WTC11 (cell line): ENCODE measurements at regions not wholly inside any gene's neighbourhood (a gene's known extent, or its start where the extent isn't known, plus 50 kb on each side); places are given as distances from the start of the nearest gene placed in this dataset.

ENCODE experiments used
- ATAC-seq: fragments of 200-7000 bp; cut with Tn5 transposase; 2 replicates; pipeline ENCODE4 v1.10.0; 2021; ENCODE audit warnings: mild to moderate bottlenecking, moderate library complexity
- CTCF ChIA-PET: fragments of 300-600 bp; sonication (Branson Sonifier 250); formaldehyde crosslinking; loops from one replicate; lab custom pipeline; 2021; ENCODE audit warnings: antibody characterized with exemption; lab: Charles Lee
- POLR2A ChIA-PET: fragments of 350-600 bp; sonication (Branson Sonifier 250); formaldehyde crosslinking; loops from one replicate; lab custom pipeline; 2021; ENCODE audit warnings: antibody characterized with exemption; lab: Charles Lee
- DNase-seq: peaks from one replicate; pipeline ENCODE4 v3.0.0; 2021; ENCODE audit warnings: low spot score
- H3K27ac Mint-ChIP-seq: 2 replicates; pipeline ENCODE4 v1.8.0; 2021; ENCODE audit warnings: mixed read lengths
- H3K27me3 Mint-ChIP-seq: 2 replicates; pipeline ENCODE4 v1.8.0; 2021; ENCODE audit warnings: low read depth, mild to moderate bottlenecking, moderate library complexity, mixed read lengths
- H3K36me3 Mint-ChIP-seq: 2 replicates; pipeline ENCODE4 v1.8.0; 2021; ENCODE audit warnings: mixed read lengths
- H3K4me1 Mint-ChIP-seq: 2 replicates; pipeline ENCODE4 v1.8.0; 2022; ENCODE audit warnings: mixed read lengths
- H3K4me3 Mint-ChIP-seq: 2 replicates; pipeline ENCODE4 v1.8.0; 2021; ENCODE audit warnings: mild to moderate bottlenecking, moderate library complexity, mixed read lengths
- H3K9me3 Mint-ChIP-seq: 2 replicates; pipeline ENCODE4 v1.8.0; 2021; ENCODE audit warnings: mixed read lengths
- AFF4 ChIP-seq: sonication (generic); formaldehyde crosslinking; IDR thresholded peaks from 2 replicates; pipeline ENCODE4 v1.8.1; 2023; ENCODE audit warnings: mild to moderate bottlenecking, missing genetic modification reagents, borderline replicate concordance
- CTCF ChIP-seq: fragments of 200-600 bp; IDR thresholded peaks from 2 replicates; pipeline ENCODE4 v1.8.0; 2022; ENCODE audit warnings: antibody characterized with exemption
- E2F1 ChIP-seq: sonication (generic); formaldehyde crosslinking; IDR thresholded peaks from 2 replicates; pipeline ENCODE4 v1.8.0; 2022; ENCODE audit warnings: mild to moderate bottlenecking, missing genetic modification reagents
- ELF4 ChIP-seq: sonication (generic); formaldehyde crosslinking; IDR thresholded peaks from 2 replicates; pipeline ENCODE4 v1.8.1; 2022; ENCODE audit warnings: low read depth, mild to moderate bottlenecking, moderate library complexity, missing genetic modification reagents
- ERG ChIP-seq: fragments of 250-450 bp; sonication (Bioruptor Pico); IDR thresholded peaks from 2 replicates; pipeline ENCODE4 v1.8.0; 2021; ENCODE audit warnings: mild to moderate bottlenecking
- GRHL2 ChIP-seq: fragments of 250-450 bp; sonication (Bioruptor Pico); IDR thresholded peaks from 2 replicates; pipeline ENCODE4 v1.8.0; 2022; ENCODE audit warnings: mild to moderate bottlenecking, moderate library complexity; ENCODE audit not compliant: insufficient replicate concordance, severe bottlenecking
- JAZF1 ChIP-seq: fragments of 250-450 bp; sonication (Bioruptor Pico); IDR thresholded peaks from 2 replicates; pipeline ENCODE4 v1.9.0; 2021; ENCODE audit warnings: moderate library complexity, mild to moderate bottlenecking, inconsistent platforms
- MLX ChIP-seq: sonication (generic); formaldehyde crosslinking; IDR thresholded peaks from 2 replicates; pipeline ENCODE4 v1.8.1; 2023; ENCODE audit warnings: mild to moderate bottlenecking, missing genetic modification reagents, moderate library complexity
- NFATC4 ChIP-seq: fragments of 250-450 bp; sonication (Bioruptor Pico); IDR thresholded peaks from 2 replicates; pipeline ENCODE4 v1.9.0; 2021; ENCODE audit warnings: mild to moderate bottlenecking
- NR3C1 ChIP-seq: sonication (generic); formaldehyde crosslinking; conservative IDR thresholded peaks from 2 replicates; pipeline ENCODE4 v1.8.1; 2023; ENCODE audit warnings: low read depth, mild to moderate bottlenecking, missing genetic modification reagents
- SMAD4 ChIP-seq: sonication (generic); formaldehyde crosslinking; IDR thresholded peaks from 2 replicates; pipeline ENCODE4 v1.8.0; 2022; ENCODE audit warnings: mild to moderate bottlenecking, missing genetic modification reagents
- SP1 ChIP-seq: sonication (generic); formaldehyde crosslinking; conservative IDR thresholded peaks from 2 replicates; pipeline ENCODE4 v1.8.1; 2022; ENCODE audit warnings: missing genetic modification reagents
- TEAD4 ChIP-seq: sonication (generic); formaldehyde crosslinking; IDR thresholded peaks from 2 replicates; pipeline ENCODE4 v1.8.0; 2022; ENCODE audit warnings: mild to moderate bottlenecking, missing genetic modification reagents
- USF2 ChIP-seq: sonication (generic); formaldehyde crosslinking; IDR thresholded peaks from 2 replicates; pipeline ENCODE4 v1.8.1; 2023; ENCODE audit warnings: mild to moderate bottlenecking, missing genetic modification reagents, moderate library complexity
- ZNF121 ChIP-seq: sonication (generic); formaldehyde crosslinking; IDR thresholded peaks from 2 replicates; pipeline ENCODE4 v1.8.0; 2023; ENCODE audit warnings: missing genetic modification reagents
- ZNF138 ChIP-seq: sonication (generic); formaldehyde crosslinking; conservative IDR thresholded peaks from 2 replicates; pipeline ENCODE4 v1.8.1; 2022; ENCODE audit warnings: mild to moderate bottlenecking, moderate library complexity, missing genetic modification reagents
- ZNF512 ChIP-seq: sonication (generic); formaldehyde crosslinking; IDR thresholded peaks from 2 replicates; pipeline ENCODE4 v1.8.1; 2022; ENCODE audit warnings: missing genetic modification reagents, borderline replicate concordance
- ZNF671 ChIP-seq: fragments of 250-450 bp; sonication (Bioruptor Pico); IDR thresholded peaks from 2 replicates; pipeline ENCODE4 v1.8.0; 2021; ENCODE audit warnings: mild to moderate bottlenecking
- ZSCAN18 ChIP-seq: fragments of 250-450 bp; sonication (Bioruptor Pico); IDR thresholded peaks from 2 replicates; pipeline ENCODE4 v2.1.2; 2022; ENCODE audit warnings: mild to moderate bottlenecking, moderate library complexity

GRCh38 chr10:8295311-8295710 is 240.8 kb downstream of the GATA3 start:
- Mint-ChIP-seq H3K9me3 (no peaks in the 10 kb centered on the region), H3K4me3 (no peak overlapping the region; the same call in 1 of the 2 replicates), H3K27ac (no peak overlapping the region), H3K36me3 (no peaks in the 10 kb centered on the region), H3K27me3 (peaks cover 31% of the 10 kb centered on the region), H3K4me1 (peaks cover 15% of the 10 kb centered on the region)
- ATAC-seq (no peak), DNase-seq (no peak)
- CTCF ChIA-PET: no interaction called here
- TF ChIP-seq SMAD4 (CRISPR knock-in tag) (no peak), JAZF1 (CRISPR knock-in tag) (no peak), ZNF512 (CRISPR knock-in tag) (peak; percentile 97), ZNF138 (no peak)
- POLR2A ChIA-PET: no interaction called here

GRCh38 chr10:8296090-8296733 is 241.7 kb downstream of the GATA3 start:
- H3K4me3 Mint-ChIP-seq: peak overlapping the region; percentile 67
- ChIA-PET CTCF (no interaction called here), POLR2A (no interaction called here)
- H3K4me1 Mint-ChIP-seq: peaks cover 18% of the 10 kb centered on the region
- DNase-seq (peak; percentile 52), ATAC-seq (peak; percentile 89)
- H3K9me3 Mint-ChIP-seq: no peaks in the 10 kb centered on the region
- no peaks in the 10 kb centered on the region for H3K36me3 Mint-ChIP-seq
- no peak overlapping the region for H3K27ac Mint-ChIP-seq
- H3K27me3 Mint-ChIP-seq: peaks cover 31% of the 10 kb centered on the region
- TF ChIP-seq ZNF512 (CRISPR knock-in tag): 0 out of 2 replicates have a peak, but pooled peaks have one; percentile 26
- no peak for TF ChIP-seq ERG
- no peak for TF ChIP-seq GRHL2
- TF ChIP-seq CTCF: no peak
- TF ChIP-seq USF2 (CRISPR knock-in tag): peak; percentile 77
- no peak for TF ChIP-seq ZSCAN18 (CRISPR knock-in tag)
- no peak for TF ChIP-seq MLX (CRISPR knock-in tag)
- TF ChIP-seq E2F1 (CRISPR knock-in tag): no peak
- TF ChIP-seq SMAD4 (CRISPR knock-in tag): no peak
- TF ChIP-seq ZNF121 (CRISPR knock-in tag): no peak
- no peak for TF ChIP-seq NFATC4 (CRISPR knock-in tag)
- no peak for TF ChIP-seq NR3C1 (CRISPR knock-in tag)
- TF ChIP-seq TEAD4 (CRISPR knock-in tag): no peak
- TF ChIP-seq ZNF671 (CRISPR knock-in tag): no peak
- TF ChIP-seq AFF4 (CRISPR knock-in tag): no peak
- no peak for TF ChIP-seq ELF4
- 0 out of 2 replicates have a peak, but pooled peaks have one; percentile 17 for TF ChIP-seq SP1 (CRISPR knock-in tag)
- TF ChIP-seq JAZF1 (CRISPR knock-in tag): no peak
